Gastrocnemius medialis (tissue), 4 donors: ENCODE measurements at regions not wholly inside any gene's neighbourhood (a gene's known extent, or its start where the extent isn't known, plus 50 kb on each side); places are given as distances from the start of the nearest gene placed in this dataset.

Experiments used
- ATAC-seq, 2 donors: fragments of 150-250 bp; one replicate each; pipeline ENCODE4 v1.9.1; 2016
- DNase-seq, 2 donors: peaks; one replicate each; pipeline ENCODE4 v3.0.0-alpha.2; 2019
- H3K27ac ChIP-seq, 4 donors: fragments of 200-600 bp; sonication (generic); 1 replicate in 1 of 4; 2 replicates in 3 of 4; pipeline ENCODE4 v1.5.1; 2016 to 2018; ENCODE audit warnings: mild to moderate bottlenecking in 2 of 4, moderate library complexity in 1 of 4
- H3K27me3 ChIP-seq, 3 donors: fragments of 200-600 bp; sonication (generic) in 2 of 3; 1 replicate in 1 of 3; 2 replicates in 2 of 3; pipeline versions ENCODE4 v1.5.1 to v1.6.0; 2016 to 2019; ENCODE audit warnings: mild to moderate bottlenecking in 1 of 3, moderate library complexity in 1 of 3
- H3K36me3 ChIP-seq, 2 donors: fragments of 200-600 bp; sonication (generic) in 1 of 2; one replicate each; pipeline ENCODE4 v1.5.1; 2017 to 2018
- H3K4me1 ChIP-seq, 2 donors: fragments of 200-600 bp; sonication (generic) in 1 of 2; one replicate each; pipeline ENCODE4 v1.5.1; 2016 to 2017; ENCODE audit warnings: mild to moderate bottlenecking in 2 of 2
- H3K4me3 ChIP-seq, 4 donors: fragments of 200-600 bp; sonication (generic) in 3 of 4; 1 replicate in 1 of 4; 2 replicates in 3 of 4; pipeline ENCODE4 v1.5.1; 2016 to 2019; ENCODE audit warnings: mild to moderate bottlenecking in 2 of 4
- H3K9me3 ChIP-seq, 3 donors: fragments of 200-600 bp; sonication (generic) in 2 of 3; 1 replicate in 1 of 3; 2 replicates in 2 of 3; pipeline ENCODE4 v1.5.1; 2016 to 2019
- POLR2A ChIP-seq, 2 donors: fragments of 450-650 bp; IDR thresholded peaks; one replicate each; pipeline ENCODE4 v1.6.1; 2017; ENCODE audit warnings: antibody characterized with exemption in 2 of 2, mild to moderate bottlenecking in 2 of 2, moderate library complexity in 2 of 2
- in situ Hi-C, 4 donors: fragments of 200-750 bp; cut with MboI; loops; one replicate each; pipeline versions ENCODE4 v1.15.0 to v1.8.0; 2017; ENCODE audit warnings: low sequenced_read_pairs in 4 of 4
- intact Hi-C: fragments of 100-400 bp; cut with DNase I; formaldehyde crosslinking; loops from one replicate; pipeline ENCODE4 v1.15.1; 2023; ENCODE audit warnings: low total_unique reads
- TF ChIP-seq, protein P1 (sequence below), 5 experiments: fragments of 450-650 bp in 3 of 5; fragments of 200-600 bp in 2 of 5; sonication (generic) in 2 of 5; IDR thresholded peaks in 4 of 5; conservative IDR thresholded peaks in 1 of 5; 1 replicate in 4 of 5; 2 replicates in 1 of 5; pipeline ENCODE4 v1.5.1; 2016 to 2019; ENCODE audit warnings: antibody characterized with exemption in 5 of 5, mild to moderate bottlenecking in 3 of 5, moderate library complexity in 3 of 5

GRCh38 chr14:54225457-54226060, 171.2 kb upstream of the CDKN3 start:
- in situ Hi-C loops = no loop called here
- DNase-seq (no peak), ATAC-seq (no peak)
- Histone ChIP-seq H3K9me3 (no peaks in the 10 kb centered on the region), H3K36me3 (no peaks in the 10 kb centered on the region), H3K27ac (no peak overlapping the region), H3K4me3 (no peak overlapping the region), H3K27me3 (peaks cover 0 to 4% (median 0%) of the 10 kb centered on the region in 3 donors), H3K4me1 (no peaks in the 10 kb centered on the region)
- intact Hi-C loops = loop anchor here (5.0 kb wide), 1 partner anchor 242 kb away; no protein-coding TSS in a partner anchor
- TF ChIP-seq POLR2A (IDR thresholded peaks at IDR 0.05) = no peak
- TF ChIP-seq, protein P1, sequence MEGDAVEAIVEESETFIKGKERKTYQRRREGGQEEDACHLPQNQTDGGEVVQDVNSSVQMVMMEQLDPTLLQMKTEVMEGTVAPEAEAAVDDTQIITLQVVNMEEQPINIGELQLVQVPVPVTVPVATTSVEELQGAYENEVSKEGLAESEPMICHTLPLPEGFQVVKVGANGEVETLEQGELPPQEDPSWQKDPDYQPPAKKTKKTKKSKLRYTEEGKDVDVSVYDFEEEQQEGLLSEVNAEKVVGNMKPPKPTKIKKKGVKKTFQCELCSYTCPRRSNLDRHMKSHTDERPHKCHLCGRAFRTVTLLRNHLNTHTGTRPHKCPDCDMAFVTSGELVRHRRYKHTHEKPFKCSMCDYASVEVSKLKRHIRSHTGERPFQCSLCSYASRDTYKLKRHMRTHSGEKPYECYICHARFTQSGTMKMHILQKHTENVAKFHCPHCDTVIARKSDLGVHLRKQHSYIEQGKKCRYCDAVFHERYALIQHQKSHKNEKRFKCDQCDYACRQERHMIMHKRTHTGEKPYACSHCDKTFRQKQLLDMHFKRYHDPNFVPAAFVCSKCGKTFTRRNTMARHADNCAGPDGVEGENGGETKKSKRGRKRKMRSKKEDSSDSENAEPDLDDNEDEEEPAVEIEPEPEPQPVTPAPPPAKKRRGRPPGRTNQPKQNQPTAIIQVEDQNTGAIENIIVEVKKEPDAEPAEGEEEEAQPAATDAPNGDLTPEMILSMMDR (IDR thresholded peaks at IDR 0.05 in 4 of 5, conservative IDR thresholded peaks at IDR 0.05 in 1 of 5) = no peak

DNA sequence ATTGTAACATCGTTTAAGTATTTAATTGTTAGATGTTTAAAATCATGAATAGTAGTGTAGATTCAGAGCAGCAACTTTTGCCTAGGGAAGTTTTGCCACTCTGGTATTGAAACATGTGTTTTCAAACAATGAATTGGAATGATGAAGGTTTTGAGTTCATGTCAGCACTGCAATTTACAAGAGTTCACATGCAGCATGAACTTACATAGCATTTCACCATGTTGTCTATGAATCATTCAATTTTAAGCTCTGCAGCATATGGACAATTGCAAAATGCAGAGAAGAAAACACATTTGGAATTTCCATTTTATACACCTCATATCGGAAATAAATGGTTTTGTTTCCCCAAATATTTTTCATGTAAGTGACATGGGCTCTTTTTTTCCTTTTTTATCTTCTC, 170.7 kb upstream of the CDKN3 start:
- in situ Hi-C loops = no loop called here
- Histone ChIP-seq H3K4me1 (no peaks in the 10 kb centered on the region), H3K27ac (no peak overlapping the region), H3K9me3 (no peaks in the 10 kb centered on the region), H3K27me3 (no peaks in the 10 kb centered on the region), H3K36me3 (no peaks in the 10 kb centered on the region), H3K4me3 (no peak overlapping the region)
- ATAC-seq = no peak
- intact Hi-C loops = loop anchor here (5.0 kb wide), 1 partner anchor 241 kb away; no protein-coding TSS in a partner anchor
- no peak for DNase-seq
- TF ChIP-seq, protein P1 (IDR thresholded peaks at IDR 0.05 in 4 of 5, conservative IDR thresholded peaks at IDR 0.05 in 1 of 5) = no peak
- TF ChIP-seq POLR2A (IDR thresholded peaks at IDR 0.05) = no peak

- no peaks in the 10 kb centered on the region for H3K9me3 ChIP-seq
- H3K4me1 ChIP-seq = no peaks in the 10 kb centered on the region
- intact Hi-C loops (loop anchor here (5.0 kb wide), 1 partner anchor 241 kb away; no protein-coding TSS in a partner anchor), in situ Hi-C loops (no loop called here)
- H3K4me3 ChIP-seq = no peak overlapping the region
- no peak for ATAC-seq
- H3K27me3 ChIP-seq = no peaks in the 10 kb centered on the region
- DNase-seq = no peak
- no peaks in the 10 kb centered on the region for H3K36me3 ChIP-seq
- H3K27ac ChIP-seq = no peak overlapping the region
- TF ChIP-seq, protein P1 (IDR thresholded peaks at IDR 0.05 in 4 of 5, conservative IDR thresholded peaks at IDR 0.05 in 1 of 5) = no peak
Measured at GRCh38 chr14:54226558-54226957, 170.2 kb upstream of the CDKN3 start.

DNA sequence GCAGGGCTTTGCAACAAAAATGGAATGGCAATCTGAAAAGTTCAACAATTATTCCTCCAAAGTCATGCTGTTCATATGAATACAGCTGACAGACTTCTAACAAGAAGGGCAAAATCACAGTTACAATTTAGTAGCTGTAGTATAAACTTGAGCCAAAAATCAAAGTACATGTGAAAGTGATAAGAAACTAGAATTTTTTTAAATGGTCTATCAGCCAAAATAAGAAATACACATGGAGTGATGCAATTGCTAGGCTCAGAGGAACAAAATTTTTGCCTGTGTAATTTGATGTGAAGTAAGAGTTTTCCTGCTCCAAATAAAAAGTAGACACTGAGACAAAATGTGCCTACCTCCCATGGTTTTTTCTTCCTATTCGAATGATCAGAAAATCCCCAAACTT, 167.7 kb upstream of the CDKN3 start:
- in situ Hi-C loops (no loop called here), intact Hi-C loops (loop anchor here (5.0 kb wide), 1 partner anchor 238 kb away; no protein-coding TSS in a partner anchor)
- Histone ChIP-seq H3K4me3 (no peak overlapping the region), H3K27me3 (no peaks in the 10 kb centered on the region), H3K4me1 (no peaks in the 10 kb centered on the region), H3K36me3 (no peaks in the 10 kb centered on the region), H3K9me3 (no peaks in the 10 kb centered on the region), H3K27ac (no peak overlapping the region)
- DNase-seq (no peak), ATAC-seq (no peak)
- no peak for TF ChIP-seq POLR2A (IDR thresholded peaks at IDR 0.05)
- TF ChIP-seq, protein P1 (IDR thresholded peaks at IDR 0.05 in 4 of 5, conservative IDR thresholded peaks at IDR 0.05 in 1 of 5) = no peak

- intact Hi-C loops = no loop called here
- Histone ChIP-seq H3K27me3 (no peaks in the 10 kb centered on the region), H3K4me3 (no peak overlapping the region), H3K4me1 (no peaks in the 10 kb centered on the region), H3K36me3 (no peaks in the 10 kb centered on the region), H3K9me3 (no peaks in the 10 kb centered on the region), H3K27ac (no peak overlapping the region)
- DNase-seq (no peak), ATAC-seq (no peak)
- TF ChIP-seq, protein P1 (IDR thresholded peaks at IDR 0.05 in 4 of 5, conservative IDR thresholded peaks at IDR 0.05 in 1 of 5) = no peak
- no peak for TF ChIP-seq POLR2A (IDR thresholded peaks at IDR 0.05)
- in situ Hi-C loops = no loop called here
Measured at GRCh38 chr14:54230645-54231044, 166.2 kb upstream of the CDKN3 start.
